ENCODE measurements at regions not wholly inside any gene's neighbourhood (a gene's known extent, or its start where the extent isn't known, plus 50 kb on each side); places are given as distances from the start of the nearest gene placed in this dataset.

GRCh38 chr5:68443091-68443490, 227.5 kb downstream of the PIK3R1 start:
- DNase-seq (ENCODE audit: missing footprints): no peak
- intact Hi-C loops (cut with DNase I): no loop called here
- ATAC-seq: no peak

- ATAC-seq (no peak), DNase-seq (ENCODE audit: missing footprints) (no peak)
- intact Hi-C loops (cut with DNase I): no loop called here
Measured at GRCh38 chr5:68444048-68444447, 228.5 kb downstream of the PIK3R1 start.

GRCh38 chr5:68444833-68445232, 229.3 kb downstream of the PIK3R1 start:
- intact Hi-C loops (cut with DNase I): no loop called here
- ATAC-seq: no peak
- no peak for DNase-seq (ENCODE audit: missing footprints)

- ATAC-seq (no peak), DNase-seq (ENCODE audit: missing footprints) (no peak)
- intact Hi-C loops (cut with DNase I): no loop called here
Measured at GRCh38 chr5:68445257-68446069, 229.9 kb downstream of the PIK3R1 start.

- no peak for ATAC-seq
Measured at GRCh38 chr5:68446070-68446357, 230.5 kb downstream of the PIK3R1 start.

GRCh38 chr5:68446487-68446894, 230.9 kb downstream of the PIK3R1 start:
- ATAC-seq (no peak), DNase-seq (ENCODE audit: missing footprints) (no peak)
- intact Hi-C loops (cut with DNase I): no loop called here

More at GRCh38 chr5:68446070-68446357, 230.5 kb downstream of the PIK3R1 start:
- intact Hi-C loops (cut with DNase I): no loop called here
- DNase-seq (ENCODE audit: missing footprints): no peak

GRCh38 chr5:68447136-68447929, 231.8 kb downstream of the PIK3R1 start:
- no peak for ATAC-seq
- intact Hi-C loops (cut with DNase I): no loop called here
- DNase-seq (ENCODE audit: missing footprints): no peak

DNA sequence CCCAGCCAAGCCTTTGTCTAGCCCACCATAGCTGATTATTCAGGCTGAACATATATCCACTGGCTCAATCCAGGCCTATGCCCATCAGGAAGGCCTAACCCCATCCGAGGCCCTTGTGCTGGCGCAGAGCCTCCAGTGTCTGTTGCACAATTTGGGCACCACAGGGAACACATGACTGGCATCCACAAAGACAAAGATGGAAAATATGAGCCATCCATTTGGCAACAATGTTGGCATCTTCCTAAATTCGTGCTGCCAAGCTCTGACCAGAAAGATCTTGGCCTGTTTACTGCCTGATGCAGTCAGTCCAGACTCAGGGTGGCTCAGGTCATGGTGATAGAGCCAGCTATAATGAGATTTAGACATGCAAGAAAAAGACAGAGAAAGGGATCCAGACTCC, 233.8 kb downstream of the PIK3R1 start:
- DNase-seq (ENCODE audit: missing footprints) (no peak), ATAC-seq (peak; percentile 52)
- intact Hi-C loops (cut with DNase I): no loop called here

- ATAC-seq (no peak), DNase-seq (ENCODE audit: missing footprints) (no peak)
- intact Hi-C loops (cut with DNase I): no loop called here
Measured at GRCh38 chr5:68450245-68450852, 234.8 kb downstream of the PIK3R1 start.

DNA sequence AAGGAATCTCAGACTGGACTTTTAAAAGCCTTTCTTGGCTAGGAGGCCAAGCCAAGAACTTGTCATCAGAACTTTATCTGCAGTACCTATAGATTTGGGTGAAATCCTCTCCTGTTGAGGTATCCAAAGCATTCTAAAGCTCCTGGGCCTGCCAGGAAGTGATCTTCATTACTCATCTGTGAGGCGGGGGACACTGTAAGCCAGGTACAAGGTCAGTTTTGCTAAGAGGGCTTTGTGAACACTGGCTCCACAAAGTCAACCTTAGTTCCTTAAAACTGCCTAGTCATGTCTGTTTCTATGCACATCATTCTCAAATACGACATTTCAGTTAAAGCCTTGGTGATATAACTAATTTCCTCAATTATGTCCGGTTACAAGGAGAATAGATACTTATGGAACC, 236.7 kb downstream of the PIK3R1 start:
- intact Hi-C loops (cut with DNase I): no loop called here
- ATAC-seq (no peak), DNase-seq (ENCODE audit: missing footprints) (no peak)

- intact Hi-C loops (cut with DNase I): no loop called here
- DNase-seq (ENCODE audit: missing footprints): no peak
- no peak for ATAC-seq
Measured at GRCh38 chr5:68454172-68454571, 238.6 kb downstream of the PIK3R1 start.

DNA sequence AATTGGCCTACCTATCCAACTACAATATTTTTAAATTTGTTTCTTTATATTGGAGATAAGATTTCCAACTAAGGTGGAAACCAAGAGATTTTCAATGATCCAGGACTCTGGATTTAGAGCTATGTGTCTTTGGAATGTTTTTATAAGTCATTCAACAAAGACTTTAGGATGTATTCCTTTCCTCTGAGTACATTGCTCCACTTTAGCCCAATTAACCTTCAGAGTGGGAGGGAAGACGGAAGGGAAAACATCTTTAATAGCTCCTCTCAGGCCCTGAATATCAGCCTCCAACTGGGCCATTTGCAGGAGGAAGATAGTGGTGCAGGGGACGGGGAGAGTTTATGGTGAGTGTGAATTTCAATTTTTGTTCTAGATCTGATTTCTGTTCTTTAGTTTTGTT, 239.2 kb downstream of the PIK3R1 start:
- intact Hi-C loops (cut with DNase I): no loop called here
- ATAC-seq (no peak), DNase-seq (ENCODE audit: missing footprints) (no peak)

DNA sequence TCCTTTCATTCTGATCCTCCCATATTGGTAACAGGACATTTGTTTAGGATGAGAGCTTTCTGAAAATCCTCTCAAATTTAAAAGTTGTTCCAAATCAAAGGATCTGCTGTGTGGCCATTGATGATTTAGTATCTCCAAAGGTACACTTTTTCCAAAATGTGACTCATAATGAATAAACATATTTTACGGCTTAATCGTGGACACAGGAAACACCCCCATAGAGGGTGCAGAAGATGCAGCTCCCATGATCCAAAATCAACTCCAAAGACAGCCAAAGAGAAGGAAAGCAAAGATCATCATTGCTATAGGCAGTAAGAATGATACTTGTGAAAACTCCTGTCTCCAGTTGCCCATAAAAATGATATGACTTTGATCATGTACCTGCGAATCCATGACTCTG, 239.7 kb downstream of the PIK3R1 start:
- DNase-seq (ENCODE audit: missing footprints): no peak
- intact Hi-C loops (cut with DNase I): no loop called here
- ATAC-seq: no peak

DNA sequence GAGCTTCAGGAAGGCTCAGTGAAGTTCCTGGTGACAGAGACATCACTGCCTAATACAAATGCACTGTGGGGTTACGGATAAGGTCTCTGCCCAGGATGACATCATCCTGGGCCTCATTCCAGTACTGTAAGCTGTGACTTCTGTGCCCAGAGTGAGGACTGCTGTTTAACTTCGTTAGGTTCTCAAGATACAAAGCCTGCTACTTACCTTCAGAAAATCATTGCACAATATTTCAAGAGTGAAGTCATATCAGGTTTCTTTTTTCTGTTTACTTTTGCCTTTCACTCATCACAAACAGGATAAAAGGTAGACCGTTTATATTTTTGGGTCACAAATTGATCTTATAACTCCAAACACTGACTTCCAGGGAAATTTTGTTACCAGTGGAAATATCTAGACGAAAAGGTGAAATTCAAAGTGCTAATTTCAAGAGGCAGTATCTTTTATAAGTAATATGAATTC, 241.2 kb downstream of the PIK3R1 start:
- intact Hi-C loops (cut with DNase I): no loop called here
- ATAC-seq: peak; percentile 89
- no peak for DNase-seq (ENCODE audit: missing footprints)

DNA sequence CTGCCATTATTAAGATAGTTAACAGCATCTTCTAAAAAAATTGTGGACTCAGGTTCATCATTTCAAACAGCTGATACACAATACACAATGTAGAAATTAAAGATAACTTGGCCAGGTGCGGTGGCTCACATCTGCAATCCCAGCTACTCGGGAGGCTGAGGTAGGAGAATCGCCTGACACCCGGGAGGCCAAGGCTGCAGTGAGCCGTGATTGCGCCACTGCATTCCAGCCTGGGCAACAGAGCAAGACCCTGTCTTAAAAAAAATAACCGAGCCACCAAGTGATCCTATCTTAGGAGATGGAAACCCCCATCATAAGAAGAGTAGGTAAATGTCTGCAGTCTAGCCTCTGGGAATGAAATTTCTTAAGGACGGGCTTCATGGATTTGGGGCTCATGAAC, 241.7 kb downstream of the PIK3R1 start:
- intact Hi-C loops (cut with DNase I): no loop called here
- ATAC-seq (no peak), DNase-seq (ENCODE audit: missing footprints) (no peak)

- intact Hi-C loops (cut with DNase I): no loop called here
- ATAC-seq: no peak
Measured at GRCh38 chr5:68458416-68459021, 243.0 kb downstream of the PIK3R1 start.

GRCh38 chr5:68459093-68459809, 243.7 kb downstream of the PIK3R1 start:
- ATAC-seq (no peak), DNase-seq (ENCODE audit: missing footprints) (no peak)
- intact Hi-C loops (cut with DNase I): no loop called here

More at GRCh38 chr5:68458416-68459021, 243.0 kb downstream of the PIK3R1 start:
- DNase-seq (ENCODE audit: missing footprints): no peak

DNA sequence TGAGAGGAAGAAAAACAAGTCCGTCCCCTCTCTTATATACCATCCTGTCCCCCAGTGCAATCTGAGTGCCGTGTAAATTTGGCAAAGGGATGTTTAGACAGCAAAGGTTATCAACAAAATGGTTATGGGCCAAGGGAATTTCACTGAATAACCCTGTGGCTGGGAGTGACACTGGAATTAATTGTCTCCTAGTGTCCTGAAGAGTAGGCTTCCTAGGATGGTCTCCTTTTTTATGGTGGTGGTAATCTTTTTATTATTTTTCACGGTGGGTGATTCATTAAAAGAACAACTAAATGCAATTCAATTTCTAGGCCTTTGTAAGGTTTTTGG, 244.2 kb downstream of the PIK3R1 start:
- DNase-seq (ENCODE audit: missing footprints) (no peak), ATAC-seq (no peak)
- intact Hi-C loops (cut with DNase I): loop anchor here (2.0 to 5.0 kb wide), 2 partner anchors 169 to 1212 kb away; no protein-coding TSS in a partner anchor
